ENCODE measurements at regions not wholly inside any gene's neighbourhood (a gene's known extent, or its start where the extent isn't known, plus 50 kb on each side); places are given as distances from the start of the nearest gene placed in this dataset.

DNA sequence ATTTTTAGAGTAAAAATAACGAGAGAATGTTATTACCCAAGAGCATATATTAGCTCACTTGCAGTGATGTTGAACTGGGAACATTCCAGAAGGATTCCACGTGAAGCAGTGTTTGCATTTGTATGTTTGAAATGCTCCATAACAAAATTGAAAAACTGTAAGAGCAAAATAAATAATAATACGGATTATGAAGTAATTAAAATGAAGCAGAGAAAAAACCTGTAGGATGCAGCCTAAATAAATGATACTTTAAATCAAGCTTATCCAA, 203.3 kb downstream of the BAMBI start:
- no peak overlapping the region for H3K27ac ChIP-seq
- peaks cover 0 to 10% (median 4%) of the 10 kb centered on the region in 4 donors for H3K4me1 ChIP-seq
- intact Hi-C loops (cut with DNase I; ENCODE audit: low total_unique reads), result no loop called here
- 63 to 81% (median 78%) methylated on average over 3 of the region's 3 CpGs for WGBS, 5 donors
- no peaks in the 10 kb centered on the region for H3K9me3 ChIP-seq
- H3K27me3 ChIP-seq, result no peaks in the 10 kb centered on the region
- DNase-seq, result no peak
- TF ChIP-seq POLR2A (IDR thresholded peaks at IDR 0.05) (no peak), POLR2AphosphoS5 (IDR thresholded peaks at IDR 0.05) (no peak), EP300 (IDR thresholded peaks at IDR 0.05) (no peak)
- TF ChIP-seq, protein P1, sequence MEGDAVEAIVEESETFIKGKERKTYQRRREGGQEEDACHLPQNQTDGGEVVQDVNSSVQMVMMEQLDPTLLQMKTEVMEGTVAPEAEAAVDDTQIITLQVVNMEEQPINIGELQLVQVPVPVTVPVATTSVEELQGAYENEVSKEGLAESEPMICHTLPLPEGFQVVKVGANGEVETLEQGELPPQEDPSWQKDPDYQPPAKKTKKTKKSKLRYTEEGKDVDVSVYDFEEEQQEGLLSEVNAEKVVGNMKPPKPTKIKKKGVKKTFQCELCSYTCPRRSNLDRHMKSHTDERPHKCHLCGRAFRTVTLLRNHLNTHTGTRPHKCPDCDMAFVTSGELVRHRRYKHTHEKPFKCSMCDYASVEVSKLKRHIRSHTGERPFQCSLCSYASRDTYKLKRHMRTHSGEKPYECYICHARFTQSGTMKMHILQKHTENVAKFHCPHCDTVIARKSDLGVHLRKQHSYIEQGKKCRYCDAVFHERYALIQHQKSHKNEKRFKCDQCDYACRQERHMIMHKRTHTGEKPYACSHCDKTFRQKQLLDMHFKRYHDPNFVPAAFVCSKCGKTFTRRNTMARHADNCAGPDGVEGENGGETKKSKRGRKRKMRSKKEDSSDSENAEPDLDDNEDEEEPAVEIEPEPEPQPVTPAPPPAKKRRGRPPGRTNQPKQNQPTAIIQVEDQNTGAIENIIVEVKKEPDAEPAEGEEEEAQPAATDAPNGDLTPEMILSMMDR (IDR thresholded peaks at IDR 0.05), result no peak
- H3K4me3 ChIP-seq, result no peak overlapping the region
- H3K36me3 ChIP-seq, result no peaks in the 10 kb centered on the region

DNA sequence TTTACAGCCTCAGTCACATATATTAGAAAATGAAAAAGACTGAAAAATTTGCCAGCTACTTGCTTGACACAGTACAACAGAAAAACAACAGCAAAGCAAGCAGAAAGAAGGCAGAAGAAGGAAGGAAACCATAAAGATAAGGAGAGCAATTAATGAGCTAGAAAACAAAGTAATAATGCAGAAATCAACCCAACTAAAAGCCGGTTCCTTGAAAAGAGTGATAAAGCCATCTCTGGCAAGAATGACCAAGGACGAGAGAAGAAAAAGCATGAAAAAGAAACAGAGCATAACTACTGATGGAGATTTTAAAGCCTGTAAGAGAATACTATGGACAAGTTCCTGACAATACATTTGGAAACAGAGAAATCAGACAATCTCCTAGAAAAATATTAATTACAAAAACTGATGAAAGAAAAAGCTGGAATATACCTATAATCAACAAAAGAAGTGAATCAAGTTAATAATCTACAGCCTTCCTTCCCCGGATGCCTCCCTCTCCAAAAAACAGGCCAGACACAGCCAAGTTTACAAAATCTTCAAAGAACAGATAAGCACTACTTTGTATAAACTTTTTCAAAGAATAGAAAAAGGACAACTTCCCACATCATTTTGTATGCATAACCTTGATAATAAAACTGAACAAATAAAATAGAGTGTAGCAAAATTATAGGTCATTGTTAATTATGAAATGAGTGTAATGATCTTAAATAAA, 204.0 kb downstream of the BAMBI start:
- Histone ChIP-seq H3K27ac (no peak overlapping the region), H3K36me3 (no peaks in the 10 kb centered on the region), H3K4me1 (peaks cover 0 to 10% (median 4%) of the 10 kb centered on the region in 4 donors), H3K4me3 (no peak overlapping the region), H3K9me3 (no peaks in the 10 kb centered on the region), H3K27me3 (no peaks in the 10 kb centered on the region)
- 19 to 41% (median 30%) methylated on average over 3 of the region's 3 CpGs for WGBS, 5 donors
- intact Hi-C loops (cut with DNase I; ENCODE audit: low total_unique reads), result no loop called here
- DNase-seq, result no peak
- TF ChIP-seq POLR2AphosphoS5 (IDR thresholded peaks at IDR 0.05) (no peak), EP300 (IDR thresholded peaks at IDR 0.05) (no peak), POLR2A (IDR thresholded peaks at IDR 0.05) (no peak)
- TF ChIP-seq, protein P1 (IDR thresholded peaks at IDR 0.05), result no peak

DNA sequence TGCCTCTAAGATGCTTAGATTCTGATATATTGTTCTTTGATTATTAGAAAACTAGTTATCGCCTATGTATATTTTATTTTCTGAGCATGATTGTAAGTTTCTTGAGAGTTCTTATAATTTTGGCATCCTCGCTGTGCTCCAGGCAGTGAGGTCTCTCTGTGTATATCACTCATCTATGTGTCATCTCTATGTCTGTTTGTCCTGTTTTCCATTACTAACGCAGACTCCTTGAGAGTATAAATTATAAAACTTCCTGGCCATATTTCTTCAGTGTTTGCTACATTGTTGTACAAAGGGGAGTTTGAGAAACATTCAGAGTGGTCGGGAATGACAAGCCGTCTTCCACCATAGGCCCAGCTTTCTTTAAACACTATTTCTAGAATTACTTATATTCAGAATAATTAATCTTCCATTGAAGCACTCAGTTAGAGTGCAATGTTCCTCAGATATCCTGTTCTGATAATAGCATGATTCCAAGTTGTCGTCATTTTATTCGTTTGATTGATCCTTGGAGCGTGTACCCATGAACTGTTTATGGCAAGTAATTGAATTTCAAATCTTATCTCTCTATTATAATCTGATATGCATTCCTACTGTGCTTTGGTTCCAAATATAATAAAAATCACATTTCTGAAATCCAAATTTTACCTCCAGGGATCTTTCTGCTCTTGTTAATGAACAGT, 206.6 kb downstream of the BAMBI start:
- intact Hi-C loops (cut with DNase I; ENCODE audit: low total_unique reads), result no loop called here
- Histone ChIP-seq H3K4me1 (peaks cover 0 to 10% (median 4%) of the 10 kb centered on the region in 4 donors), H3K27me3 (no peaks in the 10 kb centered on the region), H3K9me3 (no peaks in the 10 kb centered on the region), H3K27ac (no peak overlapping the region), H3K4me3 (no peak overlapping the region), H3K36me3 (no peaks in the 10 kb centered on the region)
- no peak for DNase-seq
- WGBS, 5 donors, result 84 to 88% (median 86%) methylated on average over 8 of the region's 8 CpGs
- no peak for TF ChIP-seq POLR2AphosphoS5 (IDR thresholded peaks at IDR 0.05)
- TF ChIP-seq, protein P1 (IDR thresholded peaks at IDR 0.05), result no peak
- TF ChIP-seq POLR2A (IDR thresholded peaks at IDR 0.05), result no peak
- no peak for TF ChIP-seq EP300 (IDR thresholded peaks at IDR 0.05)

DNA sequence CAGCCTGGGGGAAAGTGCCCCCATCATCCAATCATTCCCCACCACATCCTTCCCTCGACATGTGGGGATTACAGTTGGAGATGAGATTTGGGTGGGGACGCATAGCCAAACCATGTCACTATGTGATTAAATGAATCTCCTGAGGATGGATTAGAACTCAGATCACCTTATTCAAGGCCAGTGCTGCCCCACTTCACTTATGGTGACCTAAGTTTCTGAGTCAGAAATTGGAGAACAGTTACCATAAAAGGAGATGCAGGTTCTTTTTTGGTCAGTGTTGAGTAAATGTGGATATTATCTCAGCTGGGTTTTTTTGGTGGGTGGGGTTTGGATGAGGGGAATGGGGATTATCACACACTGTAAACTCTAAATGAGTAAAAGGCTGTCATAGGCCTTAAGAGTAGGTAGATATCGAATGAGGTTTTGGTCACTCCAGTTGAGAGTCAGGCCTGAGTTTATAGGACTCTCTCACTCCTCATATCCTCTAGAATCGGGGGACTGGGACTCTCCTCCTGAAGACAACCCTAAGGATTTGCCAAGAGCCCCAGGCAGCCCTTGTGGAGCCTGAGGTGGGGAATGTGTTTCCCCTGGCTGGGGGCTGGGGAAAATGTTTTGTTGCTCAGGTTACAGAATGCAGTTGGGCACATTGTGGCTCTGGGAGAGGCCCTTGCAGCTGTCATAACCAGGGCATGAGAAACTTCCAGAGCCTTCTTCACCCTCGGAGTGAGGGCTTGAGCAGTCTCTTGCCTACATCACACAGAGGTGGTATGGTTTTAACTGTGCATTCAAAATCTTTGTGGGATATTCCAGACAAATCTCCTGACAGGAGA, 213.0 kb downstream of the BAMBI start:
- Histone ChIP-seq H3K36me3 (no peaks in the 10 kb centered on the region), H3K4me1 (peaks cover 0 to 6% (median 2%) of the 10 kb centered on the region in 4 donors), H3K9me3 (no peaks in the 10 kb centered on the region), H3K27ac (no peak overlapping the region), H3K4me3 (no peak overlapping the region), H3K27me3 (no peaks in the 10 kb centered on the region)
- WGBS, 5 donors, result 85 to 98% (median 94%) methylated on average over 5 of the region's 5 CpGs
- intact Hi-C loops (cut with DNase I; ENCODE audit: low total_unique reads), result no loop called here
- no peak for DNase-seq
- TF ChIP-seq POLR2AphosphoS5 (IDR thresholded peaks at IDR 0.05), result no peak
- TF ChIP-seq, protein P1 (IDR thresholded peaks at IDR 0.05), result no peak
- no peak for TF ChIP-seq EP300 (IDR thresholded peaks at IDR 0.05)

All from stomach (tissue), 8 donors.